Liver (tissue), 8 donors: ENCODE measurements at regions not wholly inside any gene's neighbourhood (a gene's known extent, or its start where the extent isn't known, plus 50 kb on each side); places are given as distances from the start of the nearest gene placed in this dataset.

Experiments
- DNase-seq: peaks from one replicate; pipeline ENCODE4 v3.0.0-alpha.2; 2017; ENCODE audit warnings: low spot score
- H3K27ac ChIP-seq, 2 donors: one replicate each; pipeline ENCODE4 v1.7.0; 2013; ENCODE audit warnings: inconsistent platforms in 2 of 2, low read length in 2 of 2, control low read depth in 1 of 2, low read depth in 1 of 2, mild to moderate bottlenecking in 1 of 2
- H3K27me3 ChIP-seq, 4 donors: one replicate each; pipeline versions ENCODE4 v1.6.1 to v1.7.0; 2013; ENCODE audit warnings: low read length in 3 of 4, inconsistent platforms in 1 of 4, mild to moderate bottlenecking in 1 of 4, moderate library complexity in 1 of 4; ENCODE audit not compliant: control insufficient read depth in 4 of 4, insufficient read depth in 4 of 4
- H3K36me3 ChIP-seq, 4 donors: one replicate each; pipeline versions ENCODE4 v1.6.1 to v1.7.0; 2013; ENCODE audit warnings: low read length in 3 of 4, mild to moderate bottlenecking in 3 of 4, low read depth in 1 of 4, moderate library complexity in 1 of 4; ENCODE audit not compliant: control insufficient read depth in 4 of 4, insufficient read depth in 3 of 4
- H3K4me1 ChIP-seq, 4 donors: one replicate each; pipeline versions ENCODE4 v1.6.1 to v1.7.0; 2013; ENCODE audit warnings: low read length in 3 of 4, mild to moderate bottlenecking in 3 of 4, moderate library complexity in 1 of 4; ENCODE audit not compliant: control insufficient read depth in 4 of 4, insufficient read depth in 4 of 4
- H3K4me3 ChIP-seq, 3 donors: one replicate each; pipeline versions ENCODE4 v1.6.1 to v1.7.0; 2013; ENCODE audit warnings: low read length in 3 of 3, control low read depth in 1 of 3, low read depth in 1 of 3, mild to moderate bottlenecking in 1 of 3
- H3K9ac ChIP-seq, 2 donors: one replicate each; pipeline ENCODE4 v1.7.0; 2013; ENCODE audit warnings: low read length in 2 of 2, mild to moderate bottlenecking in 2 of 2, moderate library complexity in 2 of 2, control low read depth in 1 of 2, low read depth in 1 of 2
- H3K9me3 ChIP-seq, 4 donors: one replicate each; pipeline versions ENCODE4 v1.6.1 to v1.7.0; 2013; ENCODE audit warnings: low read length in 3 of 4; ENCODE audit not compliant: control insufficient read depth in 4 of 4
- FOXA1 ChIP-seq: IDR thresholded peaks from 2 replicates; pipeline ENCODE4 v1.6.1; 2016; ENCODE audit warnings: antibody characterized with exemption
- FOXA2 ChIP-seq: IDR thresholded peaks from 2 replicates; pipeline ENCODE4 v1.6.1; 2016; ENCODE audit warnings: antibody characterized with exemption
- GABPA ChIP-seq, 2 donors: IDR thresholded peaks in 1 of 2; conservative IDR thresholded peaks in 1 of 2; 2 replicates each; pipeline ENCODE4 v1.6.1; 2016; ENCODE audit warnings: antibody characterized with exemption in 2 of 2, mild to moderate bottlenecking in 1 of 2, moderate library complexity in 1 of 2
- HNF4A ChIP-seq, 2 donors: conservative IDR thresholded peaks; 2 replicates each; pipeline ENCODE4 v1.6.1; 2016; ENCODE audit warnings: antibody characterized with exemption in 2 of 2, mild to moderate bottlenecking in 2 of 2
- HNF4G ChIP-seq: IDR thresholded peaks from 2 replicates; pipeline ENCODE4 v1.6.1; 2016; ENCODE audit warnings: antibody characterized with exemption
- JUND ChIP-seq, 2 donors: IDR thresholded peaks; 2 replicates each; pipeline ENCODE4 v1.6.1; 2016; ENCODE audit warnings: antibody characterized with exemption in 2 of 2
- NR2F2 ChIP-seq: IDR thresholded peaks from 2 replicates; pipeline ENCODE4 v1.6.1; 2016; ENCODE audit warnings: antibody characterized with exemption
- RAD21 ChIP-seq, 2 donors: IDR thresholded peaks; 2 replicates each; pipeline ENCODE4 v1.6.1; 2016; ENCODE audit warnings: antibody characterized with exemption in 2 of 2, mild to moderate bottlenecking in 2 of 2
- RXRA ChIP-seq, 2 donors: IDR thresholded peaks; 2 replicates each; pipeline ENCODE4 v1.6.1; 2017 to 2018; ENCODE audit warnings: antibody characterized with exemption in 2 of 2, mild to moderate bottlenecking in 1 of 2
- SP1 ChIP-seq: IDR thresholded peaks from 2 replicates; pipeline ENCODE4 v1.6.1; 2018; ENCODE audit warnings: antibody characterized with exemption, mild to moderate bottlenecking
- TAF1 ChIP-seq: conservative IDR thresholded peaks from 2 replicates; pipeline ENCODE4 v1.6.1; 2016; ENCODE audit warnings: antibody characterized with exemption, mild to moderate bottlenecking
- YY1 ChIP-seq: IDR thresholded peaks from 2 replicates; pipeline ENCODE4 v1.6.1; 2016; ENCODE audit warnings: antibody characterized with exemption, mild to moderate bottlenecking
- whole genome bisulfite sequencing: extraction: QIAGEN DNeasy Blood & Tissue Kit; methylation state at CpG from one replicate; pipeline ENCODE4 v1.1.7; 2013; 5-methylcytosine and 5-hydroxymethylcytosine counted together
- TF ChIP-seq, protein P1 (sequence below): IDR thresholded peaks from 2 replicates; pipeline ENCODE4 v1.6.1; 2016; ENCODE audit warnings: antibody characterized with exemption, mild to moderate bottlenecking
- TF ChIP-seq, protein P2 (sequence below): IDR thresholded peaks from 2 replicates; pipeline ENCODE4 v1.6.1; 2016; ENCODE audit warnings: antibody characterized with exemption
- TF ChIP-seq, protein P3 (sequence below): fragments of 150-350 bp; IDR thresholded peaks from 2 replicates; pipeline ENCODE4 v1.5.1; 2017; ENCODE audit warnings: improper control_type of control experiment, low read depth, low read length; ENCODE audit not compliant: missing input control
- TF ChIP-seq, protein P4 (sequence below): IDR thresholded peaks from 2 replicates; pipeline ENCODE4 v1.6.1; 2016; ENCODE audit warnings: antibody characterized with exemption
- donor health status: healthy.
- donor health status: healthy.
- donor health status: healthy.
- donor health status: healthy.
- donor health status: healthy.

DNA sequence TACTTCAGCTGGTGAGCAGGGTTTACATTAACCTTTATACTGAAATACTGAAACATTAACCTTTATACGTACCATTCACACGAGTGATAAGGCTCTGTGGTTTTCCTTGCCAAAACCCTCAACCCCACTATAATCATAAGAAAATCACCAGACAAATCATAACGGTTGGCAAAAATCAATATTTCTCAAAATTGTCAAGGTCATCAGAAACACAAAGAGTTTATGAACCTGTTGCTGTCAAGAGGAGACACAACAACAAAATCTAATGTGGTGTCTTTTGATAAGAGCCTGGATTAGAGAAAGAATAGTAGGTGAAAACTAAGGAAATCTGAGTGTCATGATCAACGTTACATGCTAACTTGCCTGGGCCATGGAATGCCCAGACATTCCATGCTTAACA is 396.9 kb upstream of the TMEFF2 start:
- Histone ChIP-seq H3K27me3 (no peaks in the 10 kb centered on the region), H3K36me3 (no peaks in the 10 kb centered on the region), H3K4me3 (no peak overlapping the region), H3K9ac (no peak overlapping the region), H3K4me1 (no peaks in the 10 kb centered on the region), H3K9me3 (no peaks in the 10 kb centered on the region), H3K27ac (no peak overlapping the region)
- DNase-seq: no peak
- WGBS: 75% methylated on average over 4 of the region's 4 CpGs
- no peak for TF ChIP-seq RXRA (IDR thresholded peaks at IDR 0.05)
- TF ChIP-seq YY1: no peak
- TF ChIP-seq, protein P1, sequence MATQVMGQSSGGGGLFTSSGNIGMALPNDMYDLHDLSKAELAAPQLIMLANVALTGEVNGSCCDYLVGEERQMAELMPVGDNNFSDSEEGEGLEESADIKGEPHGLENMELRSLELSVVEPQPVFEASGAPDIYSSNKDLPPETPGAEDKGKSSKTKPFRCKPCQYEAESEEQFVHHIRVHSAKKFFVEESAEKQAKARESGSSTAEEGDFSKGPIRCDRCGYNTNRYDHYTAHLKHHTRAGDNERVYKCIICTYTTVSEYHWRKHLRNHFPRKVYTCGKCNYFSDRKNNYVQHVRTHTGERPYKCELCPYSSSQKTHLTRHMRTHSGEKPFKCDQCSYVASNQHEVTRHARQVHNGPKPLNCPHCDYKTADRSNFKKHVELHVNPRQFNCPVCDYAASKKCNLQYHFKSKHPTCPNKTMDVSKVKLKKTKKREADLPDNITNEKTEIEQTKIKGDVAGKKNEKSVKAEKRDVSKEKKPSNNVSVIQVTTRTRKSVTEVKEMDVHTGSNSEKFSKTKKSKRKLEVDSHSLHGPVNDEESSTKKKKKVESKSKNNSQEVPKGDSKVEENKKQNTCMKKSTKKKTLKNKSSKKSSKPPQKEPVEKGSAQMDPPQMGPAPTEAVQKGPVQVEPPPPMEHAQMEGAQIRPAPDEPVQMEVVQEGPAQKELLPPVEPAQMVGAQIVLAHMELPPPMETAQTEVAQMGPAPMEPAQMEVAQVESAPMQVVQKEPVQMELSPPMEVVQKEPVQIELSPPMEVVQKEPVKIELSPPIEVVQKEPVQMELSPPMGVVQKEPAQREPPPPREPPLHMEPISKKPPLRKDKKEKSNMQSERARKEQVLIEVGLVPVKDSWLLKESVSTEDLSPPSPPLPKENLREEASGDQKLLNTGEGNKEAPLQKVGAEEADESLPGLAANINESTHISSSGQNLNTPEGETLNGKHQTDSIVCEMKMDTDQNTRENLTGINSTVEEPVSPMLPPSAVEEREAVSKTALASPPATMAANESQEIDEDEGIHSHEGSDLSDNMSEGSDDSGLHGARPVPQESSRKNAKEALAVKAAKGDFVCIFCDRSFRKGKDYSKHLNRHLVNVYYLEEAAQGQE: no peak
- no peak for TF ChIP-seq TAF1
- TF ChIP-seq HNF4A (conservative IDR thresholded peaks at IDR 0.05): no peak
- TF ChIP-seq SP1: no peak
- TF ChIP-seq, protein P2, sequence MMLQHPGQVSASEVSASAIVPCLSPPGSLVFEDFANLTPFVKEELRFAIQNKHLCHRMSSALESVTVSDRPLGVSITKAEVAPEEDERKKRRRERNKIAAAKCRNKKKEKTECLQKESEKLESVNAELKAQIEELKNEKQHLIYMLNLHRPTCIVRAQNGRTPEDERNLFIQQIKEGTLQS: no peak
- no peak for TF ChIP-seq HNF4G
- TF ChIP-seq, protein P3, sequence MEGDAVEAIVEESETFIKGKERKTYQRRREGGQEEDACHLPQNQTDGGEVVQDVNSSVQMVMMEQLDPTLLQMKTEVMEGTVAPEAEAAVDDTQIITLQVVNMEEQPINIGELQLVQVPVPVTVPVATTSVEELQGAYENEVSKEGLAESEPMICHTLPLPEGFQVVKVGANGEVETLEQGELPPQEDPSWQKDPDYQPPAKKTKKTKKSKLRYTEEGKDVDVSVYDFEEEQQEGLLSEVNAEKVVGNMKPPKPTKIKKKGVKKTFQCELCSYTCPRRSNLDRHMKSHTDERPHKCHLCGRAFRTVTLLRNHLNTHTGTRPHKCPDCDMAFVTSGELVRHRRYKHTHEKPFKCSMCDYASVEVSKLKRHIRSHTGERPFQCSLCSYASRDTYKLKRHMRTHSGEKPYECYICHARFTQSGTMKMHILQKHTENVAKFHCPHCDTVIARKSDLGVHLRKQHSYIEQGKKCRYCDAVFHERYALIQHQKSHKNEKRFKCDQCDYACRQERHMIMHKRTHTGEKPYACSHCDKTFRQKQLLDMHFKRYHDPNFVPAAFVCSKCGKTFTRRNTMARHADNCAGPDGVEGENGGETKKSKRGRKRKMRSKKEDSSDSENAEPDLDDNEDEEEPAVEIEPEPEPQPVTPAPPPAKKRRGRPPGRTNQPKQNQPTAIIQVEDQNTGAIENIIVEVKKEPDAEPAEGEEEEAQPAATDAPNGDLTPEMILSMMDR: no peak
- TF ChIP-seq RAD21 (IDR thresholded peaks at IDR 0.05): no peak
- no peak for TF ChIP-seq FOXA1
- TF ChIP-seq JUND (IDR thresholded peaks at IDR 0.05): no peak
- TF ChIP-seq, protein P4, sequence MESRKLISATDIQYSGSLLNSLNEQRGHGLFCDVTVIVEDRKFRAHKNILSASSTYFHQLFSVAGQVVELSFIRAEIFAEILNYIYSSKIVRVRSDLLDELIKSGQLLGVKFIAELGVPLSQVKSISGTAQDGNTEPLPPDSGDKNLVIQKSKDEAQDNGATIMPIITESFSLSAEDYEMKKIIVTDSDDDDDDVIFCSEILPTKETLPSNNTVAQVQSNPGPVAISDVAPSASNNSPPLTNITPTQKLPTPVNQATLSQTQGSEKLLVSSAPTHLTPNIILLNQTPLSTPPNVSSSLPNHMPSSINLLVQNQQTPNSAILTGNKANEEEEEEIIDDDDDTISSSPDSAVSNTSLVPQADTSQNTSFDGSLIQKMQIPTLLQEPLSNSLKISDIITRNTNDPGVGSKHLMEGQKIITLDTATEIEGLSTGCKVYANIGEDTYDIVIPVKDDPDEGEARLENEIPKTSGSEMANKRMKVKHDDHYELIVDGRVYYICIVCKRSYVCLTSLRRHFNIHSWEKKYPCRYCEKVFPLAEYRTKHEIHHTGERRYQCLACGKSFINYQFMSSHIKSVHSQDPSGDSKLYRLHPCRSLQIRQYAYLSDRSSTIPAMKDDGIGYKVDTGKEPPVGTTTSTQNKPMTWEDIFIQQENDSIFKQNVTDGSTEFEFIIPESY: no peak
- no peak for TF ChIP-seq GABPA (IDR thresholded peaks at IDR 0.05 in 1 of 2, conservative IDR thresholded peaks at IDR 0.05 in 1 of 2)
- TF ChIP-seq FOXA2: no peak

DNA sequence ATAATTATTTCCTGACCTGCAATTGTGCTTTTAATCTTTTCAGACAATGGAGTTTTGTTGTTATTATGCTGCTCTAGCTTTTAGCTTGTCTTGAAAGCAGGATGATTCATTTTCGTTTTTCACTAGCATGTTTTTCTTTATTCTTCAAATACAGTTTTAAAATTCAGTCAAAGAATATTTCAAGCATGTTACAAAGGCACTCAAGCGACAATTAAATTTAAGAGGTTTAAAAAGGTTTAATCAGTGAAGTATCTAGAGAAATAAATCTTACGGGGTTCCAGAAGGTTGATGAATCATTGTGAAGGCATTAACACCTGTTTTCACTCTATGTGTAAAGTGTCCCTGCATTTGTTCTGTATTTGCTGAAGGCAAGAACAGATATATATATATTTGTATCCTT is 390.7 kb upstream of the TMEFF2 start:
- WGBS: 80% methylated on average over 3 of the region's 3 CpGs
- Histone ChIP-seq H3K27ac (no peak overlapping the region), H3K27me3 (no peaks in the 10 kb centered on the region), H3K4me3 (no peak overlapping the region), H3K4me1 (peaks cover 0 to 3% (median 2%) of the 10 kb centered on the region in 4 donors), H3K9ac (no peak overlapping the region), H3K9me3 (no peaks in the 10 kb centered on the region), H3K36me3 (no peaks in the 10 kb centered on the region)
- DNase-seq: no peak
- no peak for TF ChIP-seq HNF4A (conservative IDR thresholded peaks at IDR 0.05)
- TF ChIP-seq FOXA2: no peak
- TF ChIP-seq NR2F2: no peak
- no peak for TF ChIP-seq HNF4G
